Upper lobe of left lung (tissue), 6 donors: ENCODE measurements at regions not wholly inside any gene's neighbourhood (a gene's known extent, or its start where the extent isn't known, plus 50 kb on each side); places are given as distances from the start of the nearest gene placed in this dataset.

ENCODE experiments used
- ATAC-seq, 2 donors: fragments of 200-7000 bp; cut with Tn5 transposase; one replicate each; pipeline ENCODE4 v1.9.1; 2022; ENCODE audit warnings: mild to moderate bottlenecking in 2 of 2, moderate library complexity in 2 of 2; ENCODE audit not compliant: low FRiP score in 2 of 2
- DNase-seq, 2 donors: peaks; one replicate each; pipeline ENCODE4 v3.0.0-alpha.2; 2019 to 2020
- H3K27ac ChIP-seq, 4 donors: fragments of 200-600 bp; sonication (generic); one replicate each; pipeline ENCODE4 v1.5.1; 2016 to 2019
- H3K27me3 ChIP-seq, 4 donors: fragments of 200-600 bp; sonication (generic); one replicate each; pipeline ENCODE4 v1.5.1; 2017 to 2019
- H3K36me3 ChIP-seq, 4 donors: fragments of 200-600 bp; sonication (generic); one replicate each; pipeline ENCODE4 v1.5.1; 2016 to 2019
- H3K4me1 ChIP-seq, 4 donors: fragments of 200-600 bp; sonication (generic); one replicate each; pipeline ENCODE4 v1.5.1; 2018 to 2019
- H3K4me3 ChIP-seq, 4 donors: fragments of 200-600 bp; sonication (generic); one replicate each; pipeline ENCODE4 v1.5.1; 2017 to 2019; ENCODE audit warnings: mild to moderate bottlenecking in 2 of 4, moderate library complexity in 1 of 4
- H3K9me3 ChIP-seq, 4 donors: fragments of 200-600 bp; sonication (generic); one replicate each; pipeline ENCODE4 v1.5.1; 2018 to 2019
- EP300 ChIP-seq, 4 donors: sonication (generic); formaldehyde crosslinking; IDR thresholded peaks; one replicate each; pipeline ENCODE4 v1.5.1; 2017; ENCODE audit warnings: antibody characterized with exemption in 4 of 4, control low read depth in 2 of 4
- POLR2A ChIP-seq, 4 donors: fragments of 450-650 bp; IDR thresholded peaks; one replicate each; pipeline ENCODE4 v1.5.1; 2016 to 2017; ENCODE audit warnings: antibody characterized with exemption in 4 of 4, mild to moderate bottlenecking in 2 of 4
- POLR2AphosphoS5 ChIP-seq, 2 donors: sonication (generic); formaldehyde crosslinking; IDR thresholded peaks; one replicate each; pipeline ENCODE4 v1.5.1; 2017; ENCODE audit warnings: antibody characterized with exemption in 2 of 2
- WGBS, 2 donors: methylation state at CpG; one replicate each; pipeline ENCODE4 v1.1.5; 2017 to 2018; 5-methylcytosine and 5-hydroxymethylcytosine counted together
- TF ChIP-seq, protein P1 (sequence below), 6 experiments: fragments of 450-650 bp in 4 of 6; fragments of 200-600 bp in 2 of 6; sonication (generic) in 2 of 6; IDR thresholded peaks; one replicate each; pipeline ENCODE4 v1.5.1; 2016 to 2019; ENCODE audit warnings: antibody characterized with exemption in 6 of 6
- donor health status: DM: no; HTN: no; CAD: no; lungs with moderate emphysema.
- donor health status: DM: no; HTN: yes; CAD: no; lungs with severe emphysema.

GRCh38 chr2:118675531-118675930 lies 171.9 kb downstream of the EN1 start:
- TF ChIP-seq POLR2A (IDR thresholded peaks at IDR 0.05) (no peak), POLR2AphosphoS5 (IDR thresholded peaks at IDR 0.05) (no peak), EP300 (IDR thresholded peaks at IDR 0.05) (no peak)
- TF ChIP-seq, protein P1, sequence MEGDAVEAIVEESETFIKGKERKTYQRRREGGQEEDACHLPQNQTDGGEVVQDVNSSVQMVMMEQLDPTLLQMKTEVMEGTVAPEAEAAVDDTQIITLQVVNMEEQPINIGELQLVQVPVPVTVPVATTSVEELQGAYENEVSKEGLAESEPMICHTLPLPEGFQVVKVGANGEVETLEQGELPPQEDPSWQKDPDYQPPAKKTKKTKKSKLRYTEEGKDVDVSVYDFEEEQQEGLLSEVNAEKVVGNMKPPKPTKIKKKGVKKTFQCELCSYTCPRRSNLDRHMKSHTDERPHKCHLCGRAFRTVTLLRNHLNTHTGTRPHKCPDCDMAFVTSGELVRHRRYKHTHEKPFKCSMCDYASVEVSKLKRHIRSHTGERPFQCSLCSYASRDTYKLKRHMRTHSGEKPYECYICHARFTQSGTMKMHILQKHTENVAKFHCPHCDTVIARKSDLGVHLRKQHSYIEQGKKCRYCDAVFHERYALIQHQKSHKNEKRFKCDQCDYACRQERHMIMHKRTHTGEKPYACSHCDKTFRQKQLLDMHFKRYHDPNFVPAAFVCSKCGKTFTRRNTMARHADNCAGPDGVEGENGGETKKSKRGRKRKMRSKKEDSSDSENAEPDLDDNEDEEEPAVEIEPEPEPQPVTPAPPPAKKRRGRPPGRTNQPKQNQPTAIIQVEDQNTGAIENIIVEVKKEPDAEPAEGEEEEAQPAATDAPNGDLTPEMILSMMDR (IDR thresholded peaks at IDR 0.05), result no peak
- Histone ChIP-seq H3K4me3 (no peak overlapping the region), H3K27me3 (no peaks in the 10 kb centered on the region), H3K9me3 (no peaks in the 10 kb centered on the region), H3K4me1 (peaks cover 0 to under 1% (median 0%) of the 10 kb centered on the region in 4 donors), H3K27ac (no peak overlapping the region), H3K36me3 (no peaks in the 10 kb centered on the region)
- ATAC-seq (peak in 1 of 2 donors; percentile 54), DNase-seq (no peak)

- TF ChIP-seq POLR2A (IDR thresholded peaks at IDR 0.05), result no peak
- TF ChIP-seq POLR2AphosphoS5 (IDR thresholded peaks at IDR 0.05), result no peak
- TF ChIP-seq EP300 (IDR thresholded peaks at IDR 0.05), result no peak
- TF ChIP-seq, protein P1 (IDR thresholded peaks at IDR 0.05), result no peak
- ATAC-seq (no peak), DNase-seq (no peak)
- Histone ChIP-seq H3K27me3 (no peaks in the 10 kb centered on the region), H3K27ac (no peak overlapping the region), H3K4me3 (no peak overlapping the region), H3K4me1 (peaks cover 0 to 2% (median 0%) of the 10 kb centered on the region in 4 donors), H3K36me3 (no peaks in the 10 kb centered on the region), H3K9me3 (no peaks in the 10 kb centered on the region)
- WGBS, 2 donors, result 70 to 82% methylated on average over 3 of the region's 3 CpGs
These were observed 174.8 kb downstream of the EN1 start for GRCh38 chr2:118672571-118673158.

DNA sequence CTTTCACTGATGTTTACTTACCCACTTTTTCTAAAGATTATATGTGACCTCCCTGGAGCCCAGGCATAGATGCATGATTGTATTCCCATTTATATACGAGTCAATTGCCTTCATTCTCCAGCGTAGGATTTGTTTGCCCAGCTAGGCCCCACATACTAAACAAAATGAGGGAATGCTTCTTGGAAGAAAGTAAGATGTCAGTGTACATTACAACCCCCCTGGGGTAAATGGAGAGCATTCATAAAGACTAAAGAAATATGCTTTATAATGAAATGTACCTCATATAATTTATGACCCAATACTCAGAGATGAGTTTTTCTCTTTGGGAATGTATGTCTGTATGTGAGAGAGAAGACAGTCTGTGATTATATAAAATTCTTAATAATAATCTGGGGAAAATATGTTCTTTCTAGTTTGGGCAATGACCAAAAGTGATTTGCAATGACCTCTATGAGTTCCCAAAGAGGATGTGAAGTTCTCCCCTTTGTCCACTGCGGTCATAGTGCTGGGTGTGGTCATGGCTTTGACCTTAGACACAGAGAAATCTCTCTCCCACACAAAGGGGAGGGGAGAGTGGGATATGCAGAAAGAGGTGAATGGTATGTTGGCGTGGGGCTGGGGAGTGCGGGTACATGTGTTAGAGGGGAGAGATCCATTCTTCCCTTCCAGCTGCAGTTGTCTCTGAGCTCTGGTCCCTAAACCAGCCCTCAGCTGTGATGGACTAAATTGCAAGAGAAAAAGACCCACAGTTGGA lies 175.6 kb downstream of the EN1 start:
- Histone ChIP-seq H3K4me3 (no peak overlapping the region), H3K4me1 (peaks cover 0 to 2% (median 0%) of the 10 kb centered on the region in 4 donors), H3K27me3 (no peaks in the 10 kb centered on the region), H3K9me3 (no peaks in the 10 kb centered on the region), H3K27ac (no peak overlapping the region), H3K36me3 (no peaks in the 10 kb centered on the region)
- DNase-seq (no peak), ATAC-seq (no peak)
- WGBS, 2 donors, result 74 to 75% methylated on average over 5 of the region's 5 CpGs
- TF ChIP-seq POLR2AphosphoS5 (IDR thresholded peaks at IDR 0.05) (no peak), POLR2A (IDR thresholded peaks at IDR 0.05) (no peak), EP300 (IDR thresholded peaks at IDR 0.05) (no peak)
- TF ChIP-seq, protein P1 (IDR thresholded peaks at IDR 0.05), result no peak

GRCh38 chr2:118670838-118671237 lies 176.6 kb downstream of the EN1 start:
- Histone ChIP-seq H3K9me3 (no peaks in the 10 kb centered on the region), H3K27me3 (no peaks in the 10 kb centered on the region), H3K4me3 (no peak overlapping the region), H3K27ac (no peak overlapping the region), H3K36me3 (no peaks in the 10 kb centered on the region), H3K4me1 (peaks cover 0 to 2% (median 0%) of the 10 kb centered on the region in 4 donors)
- 59 to 62% methylated on average over 6 of the region's 6 CpGs for WGBS, 2 donors
- ATAC-seq, result peak in 1 of 2 donors; percentile 65
- no peak for TF ChIP-seq POLR2A (IDR thresholded peaks at IDR 0.05)
- TF ChIP-seq POLR2AphosphoS5 (IDR thresholded peaks at IDR 0.05), result no peak
- no peak for TF ChIP-seq EP300 (IDR thresholded peaks at IDR 0.05)
- TF ChIP-seq, protein P1 (IDR thresholded peaks at IDR 0.05), result no peak
- DNase-seq, result no peak
